GM12801 (cell line): ENCODE measurements at regions not wholly inside any gene's neighbourhood (a gene's known extent, or its start where the extent isn't known, plus 50 kb on each side); places are given as distances from the start of the nearest gene placed in this dataset.

Source experiments
- TF ChIP-seq, protein P1 (sequence below): IDR thresholded peaks from one replicate; pipeline ENCODE4 v1.5.1; 2011; ENCODE audit warnings: control low read depth; ENCODE audit not compliant: insufficient read length; ENCODE audit errors: extremely low read depth

DNA sequence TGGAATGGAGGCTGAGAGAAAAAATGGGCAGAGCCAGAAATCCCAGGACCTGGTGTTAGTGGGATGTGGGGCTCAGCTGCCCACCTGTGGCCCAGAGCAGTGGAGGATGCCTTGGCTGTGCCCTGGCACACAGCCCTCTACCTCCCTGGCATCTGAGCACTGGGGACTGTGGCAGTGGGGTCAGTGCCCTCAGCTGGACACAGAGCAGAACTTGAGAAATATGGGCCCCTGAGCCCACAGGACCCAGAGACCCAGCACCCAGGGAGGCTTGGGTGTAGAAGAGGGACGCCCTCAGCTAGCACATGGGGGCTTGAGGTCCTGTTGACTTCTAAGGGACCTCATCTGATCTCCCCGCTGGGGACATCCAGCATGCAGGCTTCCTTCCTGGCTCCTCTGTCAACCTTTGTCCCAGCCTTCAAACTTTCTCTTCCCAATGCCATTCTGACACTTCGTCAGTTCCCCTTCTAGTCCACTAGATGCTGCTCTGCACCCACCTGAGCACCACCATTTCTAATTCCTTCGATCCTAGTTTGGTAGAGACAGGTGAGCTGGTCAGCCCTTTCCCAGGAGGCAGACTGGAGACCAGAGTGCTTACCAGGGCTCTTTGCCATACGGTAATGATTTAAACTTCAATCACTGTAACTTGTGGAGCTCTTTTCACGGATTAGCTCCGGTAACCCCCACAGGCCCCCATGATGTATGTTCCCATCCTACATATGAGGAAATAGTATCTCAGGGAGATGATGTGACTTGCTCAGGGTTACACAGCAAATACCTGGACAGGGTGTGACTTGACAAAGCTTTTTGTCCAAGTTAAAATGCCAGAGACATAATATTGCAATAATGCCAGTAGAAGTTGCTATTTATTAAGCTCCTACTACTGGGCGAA, 143.7 kb downstream of the ASCL4 start:
- TF ChIP-seq, protein P1, sequence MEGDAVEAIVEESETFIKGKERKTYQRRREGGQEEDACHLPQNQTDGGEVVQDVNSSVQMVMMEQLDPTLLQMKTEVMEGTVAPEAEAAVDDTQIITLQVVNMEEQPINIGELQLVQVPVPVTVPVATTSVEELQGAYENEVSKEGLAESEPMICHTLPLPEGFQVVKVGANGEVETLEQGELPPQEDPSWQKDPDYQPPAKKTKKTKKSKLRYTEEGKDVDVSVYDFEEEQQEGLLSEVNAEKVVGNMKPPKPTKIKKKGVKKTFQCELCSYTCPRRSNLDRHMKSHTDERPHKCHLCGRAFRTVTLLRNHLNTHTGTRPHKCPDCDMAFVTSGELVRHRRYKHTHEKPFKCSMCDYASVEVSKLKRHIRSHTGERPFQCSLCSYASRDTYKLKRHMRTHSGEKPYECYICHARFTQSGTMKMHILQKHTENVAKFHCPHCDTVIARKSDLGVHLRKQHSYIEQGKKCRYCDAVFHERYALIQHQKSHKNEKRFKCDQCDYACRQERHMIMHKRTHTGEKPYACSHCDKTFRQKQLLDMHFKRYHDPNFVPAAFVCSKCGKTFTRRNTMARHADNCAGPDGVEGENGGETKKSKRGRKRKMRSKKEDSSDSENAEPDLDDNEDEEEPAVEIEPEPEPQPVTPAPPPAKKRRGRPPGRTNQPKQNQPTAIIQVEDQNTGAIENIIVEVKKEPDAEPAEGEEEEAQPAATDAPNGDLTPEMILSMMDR: no peak

- TF ChIP-seq, protein P1: no peak
These were observed 146.6 kb downstream of the ASCL4 start for GRCh38 chr12:107921062-107921461.

GRCh38 chr12:107925125-107925524, 150.6 kb downstream of the ASCL4 start:
- TF ChIP-seq, protein P1: no peak

- TF ChIP-seq, protein P1: no peak
These were observed 154.9 kb downstream of the ASCL4 start for GRCh38 chr12:107929436-107929835.

- TF ChIP-seq, protein P1: no peak
These were observed 157.3 kb downstream of the ASCL4 start for GRCh38 chr12:107931761-107932160.

DNA sequence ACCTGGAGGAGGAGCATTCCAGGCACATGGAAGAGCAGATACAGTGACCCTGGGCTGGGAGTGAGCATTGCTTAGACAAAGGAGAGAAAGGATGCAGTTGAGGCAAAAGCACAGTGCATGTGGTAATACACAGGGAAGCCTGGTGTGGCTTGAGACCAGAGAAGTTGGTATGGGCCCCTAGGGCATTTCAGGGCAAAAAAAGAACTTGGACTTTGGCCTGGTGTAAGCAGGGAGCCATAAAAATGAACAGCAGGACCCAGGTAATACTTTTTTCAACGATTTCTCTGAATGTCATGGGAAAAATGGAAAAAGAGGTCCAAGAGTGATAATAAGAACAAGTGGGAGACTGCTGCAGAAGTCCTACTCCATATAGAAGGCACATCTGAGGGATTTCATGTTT, 163.9 kb downstream of the ASCL4 start:
- TF ChIP-seq, protein P1: no peak

GRCh38 chr12:107948391-107948945, 174.0 kb downstream of the ASCL4 start:
- TF ChIP-seq, protein P1: no peak
